AG09319 (cell line): ENCODE measurements at regions not wholly inside any gene's neighbourhood (a gene's known extent, or its start where the extent isn't known, plus 50 kb on each side); places are given as distances from the start of the nearest gene placed in this dataset.
"Not testable (repeated sequence)": the region's sequence is repeated elsewhere in the genome, so short reads cannot be mapped to it uniquely, and the experiment has no call there.

Experiments
- DNase-seq: peaks from one replicate; pipeline ENCODE4 v3.0.0-alpha.2; 2010; ENCODE audit warnings: low read depth; ENCODE audit errors: extremely low read depth
- CTCF ChIP-seq: IDR thresholded peaks from 2 replicates; pipeline ENCODE4 v1.5.1; 2011; ENCODE audit warnings: low read depth, mild to moderate bottlenecking, inconsistent platforms, low read length, moderate library complexity

- TF ChIP-seq CTCF = no peak
- DNase-seq = no peak
Observed at GRCh38 chr14:47919334-47919846, 244.0 kb upstream of the MDGA2 start.

- DNase-seq = no peak
- no peak; the same call in 1 of the 2 replicates for TF ChIP-seq CTCF
Observed at GRCh38 chr14:47917344-47917954, 242.0 kb upstream of the MDGA2 start.

- DNase-seq = not testable (repeated sequence)
Observed at GRCh38 chr14:47901141-47901540, 225.7 kb upstream of the MDGA2 start.

GRCh38 chr14:47899685-47900084 lies 224.3 kb upstream of the MDGA2 start:
- no peak for DNase-seq
- no peak for TF ChIP-seq CTCF

GRCh38 chr14:47874350-47874749 lies 198.9 kb upstream of the MDGA2 start:
- no peak for TF ChIP-seq CTCF
- DNase-seq = no peak

- DNase-seq = no peak
- no peak for TF ChIP-seq CTCF
Observed at GRCh38 chr14:47872588-47872987, 197.2 kb upstream of the MDGA2 start.

GRCh38 chr14:47863441-47863840 lies 188.0 kb upstream of the MDGA2 start:
- TF ChIP-seq CTCF = no peak
- DNase-seq = no peak

- no peak for DNase-seq
- TF ChIP-seq CTCF = no peak
Observed at GRCh38 chr14:47857646-47858045, 182.2 kb upstream of the MDGA2 start.
